ENCODE measurements at regions not wholly inside any gene's neighbourhood (a gene's known extent, or its start where the extent isn't known, plus 50 kb on each side); places are given as distances from the start of the nearest gene placed in this dataset.

DNA sequence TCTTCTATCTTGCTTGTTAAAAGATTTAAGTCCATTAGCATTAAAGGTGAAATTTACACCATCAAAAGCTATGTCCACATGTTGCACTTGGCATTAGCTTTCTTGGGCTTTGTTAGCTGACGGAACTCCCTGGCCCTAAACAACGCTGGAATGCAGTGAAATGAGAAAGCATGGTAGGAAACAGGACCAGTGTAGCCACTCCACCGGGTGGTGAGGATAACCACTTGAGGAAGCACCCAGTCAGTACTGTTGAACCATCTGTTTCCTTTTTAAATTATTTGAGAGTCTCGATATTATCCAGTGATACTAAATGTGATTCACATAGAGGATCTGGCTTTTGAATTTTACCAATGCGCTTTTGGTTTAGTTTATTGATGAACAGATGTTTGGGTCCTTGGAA lies 374.9 kb upstream of the NOX3 start:
- TF ChIP-seq GATA3 (IDR thresholded peaks at IDR 0.05; ENCODE audit: low read depth, low read length) = no peak
- TF ChIP-seq GATA2 (IDR thresholded peaks at IDR 0.05; ENCODE audit: low read depth, low read length) = no peak
